Liver (tissue), 7 donors: ENCODE measurements at regions not wholly inside any gene's neighbourhood (a gene's known extent, or its start where the extent isn't known, plus 50 kb on each side); places are given as distances from the start of the nearest gene placed in this dataset.

Experiments used
- DNase-seq: peaks from one replicate; pipeline ENCODE4 v3.0.0-alpha.2; 2017; ENCODE audit warnings: low spot score
- H3K27ac ChIP-seq, 2 donors: one replicate each; pipeline ENCODE4 v1.7.0; 2013; ENCODE audit warnings: inconsistent platforms in 2 of 2, low read length in 2 of 2, control low read depth in 1 of 2, low read depth in 1 of 2, mild to moderate bottlenecking in 1 of 2
- H3K27me3 ChIP-seq, 4 donors: one replicate each; pipeline versions ENCODE4 v1.6.1 to v1.7.0; 2013; ENCODE audit warnings: low read length in 3 of 4, inconsistent platforms in 1 of 4, mild to moderate bottlenecking in 1 of 4, moderate library complexity in 1 of 4; ENCODE audit not compliant: control insufficient read depth in 4 of 4, insufficient read depth in 4 of 4
- H3K36me3 ChIP-seq, 4 donors: one replicate each; pipeline versions ENCODE4 v1.6.1 to v1.7.0; 2013; ENCODE audit warnings: low read length in 3 of 4, mild to moderate bottlenecking in 3 of 4, low read depth in 1 of 4, moderate library complexity in 1 of 4; ENCODE audit not compliant: control insufficient read depth in 4 of 4, insufficient read depth in 3 of 4
- H3K4me1 ChIP-seq, 4 donors: one replicate each; pipeline versions ENCODE4 v1.6.1 to v1.7.0; 2013; ENCODE audit warnings: low read length in 3 of 4, mild to moderate bottlenecking in 3 of 4, moderate library complexity in 1 of 4; ENCODE audit not compliant: control insufficient read depth in 4 of 4, insufficient read depth in 4 of 4
- H3K4me3 ChIP-seq, 3 donors: one replicate each; pipeline versions ENCODE4 v1.6.1 to v1.7.0; 2013; ENCODE audit warnings: low read length in 3 of 3, control low read depth in 1 of 3, low read depth in 1 of 3, mild to moderate bottlenecking in 1 of 3
- H3K9ac ChIP-seq, 2 donors: one replicate each; pipeline ENCODE4 v1.7.0; 2013; ENCODE audit warnings: low read length in 2 of 2, mild to moderate bottlenecking in 2 of 2, moderate library complexity in 2 of 2, control low read depth in 1 of 2, low read depth in 1 of 2
- H3K9me3 ChIP-seq, 4 donors: one replicate each; pipeline versions ENCODE4 v1.6.1 to v1.7.0; 2013; ENCODE audit warnings: low read length in 3 of 4; ENCODE audit not compliant: control insufficient read depth in 4 of 4
- EGR1 ChIP-seq, 2 donors: IDR thresholded peaks; 2 replicates each; pipeline ENCODE4 v1.6.1; 2016 to 2018; ENCODE audit warnings: antibody characterized with exemption in 2 of 2, low read depth in 2 of 2
- FOXA1 ChIP-seq: IDR thresholded peaks from 2 replicates; pipeline ENCODE4 v1.6.1; 2016; ENCODE audit warnings: antibody characterized with exemption
- FOXA2 ChIP-seq: IDR thresholded peaks from 2 replicates; pipeline ENCODE4 v1.6.1; 2016; ENCODE audit warnings: antibody characterized with exemption
- GABPA ChIP-seq, 2 donors: IDR thresholded peaks in 1 of 2; conservative IDR thresholded peaks in 1 of 2; 2 replicates each; pipeline ENCODE4 v1.6.1; 2016; ENCODE audit warnings: antibody characterized with exemption in 2 of 2, mild to moderate bottlenecking in 1 of 2, moderate library complexity in 1 of 2
- HNF4A ChIP-seq, 2 donors: conservative IDR thresholded peaks; 2 replicates each; pipeline ENCODE4 v1.6.1; 2016; ENCODE audit warnings: antibody characterized with exemption in 2 of 2, mild to moderate bottlenecking in 2 of 2
- HNF4G ChIP-seq: IDR thresholded peaks from 2 replicates; pipeline ENCODE4 v1.6.1; 2016; ENCODE audit warnings: antibody characterized with exemption
- JUND ChIP-seq, 2 donors: IDR thresholded peaks; 2 replicates each; pipeline ENCODE4 v1.6.1; 2016; ENCODE audit warnings: antibody characterized with exemption in 2 of 2
- RXRA ChIP-seq, 2 donors: IDR thresholded peaks; 2 replicates each; pipeline ENCODE4 v1.6.1; 2017 to 2018; ENCODE audit warnings: antibody characterized with exemption in 2 of 2, mild to moderate bottlenecking in 1 of 2
- SP1 ChIP-seq: IDR thresholded peaks from 2 replicates; pipeline ENCODE4 v1.6.1; 2018; ENCODE audit warnings: antibody characterized with exemption, mild to moderate bottlenecking
- TAF1 ChIP-seq: conservative IDR thresholded peaks from 2 replicates; pipeline ENCODE4 v1.6.1; 2016; ENCODE audit warnings: antibody characterized with exemption, mild to moderate bottlenecking
- WGBS: extraction: QIAGEN DNeasy Blood & Tissue Kit; methylation state at CpG from one replicate; pipeline ENCODE4 v1.1.7; 2013; 5-methylcytosine and 5-hydroxymethylcytosine counted together
- TF ChIP-seq, protein P1 (sequence below): IDR thresholded peaks from 2 replicates; pipeline ENCODE4 v1.6.1; 2016; ENCODE audit warnings: antibody characterized with exemption
- TF ChIP-seq, protein P2 (sequence below): IDR thresholded peaks from 2 replicates; pipeline ENCODE4 v1.6.1; 2016; ENCODE audit warnings: antibody characterized with exemption
- donor health status: healthy.
- donor health status: healthy.
- donor health status: healthy.
- donor health status: healthy.

DNA sequence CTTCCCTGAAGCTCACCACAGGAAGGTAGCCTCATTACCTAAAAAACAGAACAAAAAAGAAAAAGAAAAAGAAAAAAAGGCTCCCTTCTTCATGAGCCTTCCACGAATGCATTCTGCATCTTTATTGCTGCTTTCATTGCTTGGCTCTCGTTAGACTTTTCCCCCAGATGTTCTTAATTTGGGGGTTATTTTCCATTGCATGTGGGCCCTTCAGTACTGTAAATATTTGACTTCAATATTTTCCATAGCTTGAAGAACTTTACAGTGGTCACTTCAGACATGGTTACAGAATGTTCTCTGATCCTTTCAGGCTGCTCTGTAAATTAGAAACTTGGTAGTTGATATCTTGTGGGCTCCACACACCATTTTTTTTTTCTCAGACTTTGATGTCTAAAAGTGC is 65.6 kb upstream of the COPS8 start:
- Histone ChIP-seq H3K4me3 (no peak overlapping the region), H3K4me1 (peaks cover 0 to 3% (median 0%) of the 10 kb centered on the region in 4 donors), H3K9me3 (peaks cover 0 to 3% (median 0%) of the 10 kb centered on the region in 4 donors), H3K9ac (no peak overlapping the region), H3K27me3 (no peaks in the 10 kb centered on the region), H3K36me3 (no peaks in the 10 kb centered on the region), H3K27ac (no peak overlapping the region)
- TF ChIP-seq, protein P1, sequence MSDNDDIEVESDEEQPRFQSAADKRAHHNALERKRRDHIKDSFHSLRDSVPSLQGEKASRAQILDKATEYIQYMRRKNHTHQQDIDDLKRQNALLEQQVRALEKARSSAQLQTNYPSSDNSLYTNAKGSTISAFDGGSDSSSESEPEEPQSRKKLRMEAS = no peak
- TF ChIP-seq GABPA (IDR thresholded peaks at IDR 0.05 in 1 of 2, conservative IDR thresholded peaks at IDR 0.05 in 1 of 2) = no peak
- no peak for DNase-seq
- 80% methylated on average over 2 of the region's 2 CpGs for WGBS

DNA sequence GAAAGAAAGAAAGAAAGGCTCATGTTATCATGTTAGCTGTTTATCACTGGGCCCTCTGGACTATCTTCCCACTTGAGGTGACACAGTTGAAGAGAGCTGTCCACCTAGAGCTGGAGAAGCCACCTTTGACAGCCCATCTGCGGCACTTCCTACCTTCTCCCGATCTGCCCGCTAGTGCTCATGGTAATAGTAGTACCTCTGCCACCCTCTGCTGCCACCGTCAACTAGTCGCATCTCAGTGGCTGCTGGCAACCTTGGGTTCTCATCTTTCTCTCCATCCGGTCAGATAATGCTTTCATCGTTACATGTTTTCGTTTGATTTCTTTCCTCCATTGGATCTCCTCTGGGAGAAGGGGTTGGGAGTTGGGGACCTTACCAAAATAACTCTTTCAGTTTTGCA is 63.2 kb upstream of the COPS8 start:
- H3K4me1 ChIP-seq = peaks cover 0 to 5% (median 1%) of the 10 kb centered on the region in 4 donors
- H3K36me3 ChIP-seq = no peaks in the 10 kb centered on the region
- TF ChIP-seq, protein P1 = no peak
- TF ChIP-seq TAF1 (no peak), FOXA2 (no peak), GABPA (IDR thresholded peaks at IDR 0.05 in 1 of 2, conservative IDR thresholded peaks at IDR 0.05 in 1 of 2) (no peak), RXRA (IDR thresholded peaks at IDR 0.05) (no peak), HNF4G (no peak)
- peaks cover 0 to 3% (median 0%) of the 10 kb centered on the region in 4 donors for H3K9me3 ChIP-seq
- no peak overlapping the region for H3K4me3 ChIP-seq
- no peaks in the 10 kb centered on the region for H3K27me3 ChIP-seq
- H3K9ac ChIP-seq = no peak overlapping the region
- WGBS = 92% methylated on average over 8 of the region's 8 CpGs
- DNase-seq = no peak
- H3K27ac ChIP-seq = no peak overlapping the region

DNA sequence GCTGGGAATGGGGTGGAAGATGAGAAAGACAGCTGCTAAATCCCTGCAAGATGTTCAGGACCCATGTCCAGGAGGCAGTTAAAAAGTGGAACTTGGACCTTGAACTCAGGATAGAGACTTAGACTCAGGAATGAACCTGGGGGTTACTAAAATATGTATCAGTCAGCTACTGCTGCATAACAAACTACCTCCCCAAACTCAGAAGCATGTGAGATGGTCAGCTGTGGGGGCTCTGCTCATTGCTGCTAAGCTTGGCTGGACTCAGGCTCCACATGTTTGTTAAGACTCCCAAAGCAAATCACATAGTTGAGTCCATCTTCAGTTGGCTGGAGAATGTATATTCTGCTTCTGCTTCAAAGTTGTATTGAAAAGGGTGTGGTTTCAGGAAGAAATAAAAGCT is 61.4 kb upstream of the COPS8 start:
- no peak overlapping the region for H3K27ac ChIP-seq
- H3K4me1 ChIP-seq = peaks cover 0 to 5% (median 1%) of the 10 kb centered on the region in 4 donors
- no peak for DNase-seq
- no peak overlapping the region for H3K4me3 ChIP-seq
- H3K9ac ChIP-seq = no peak overlapping the region
- H3K9me3 ChIP-seq = peaks cover 0 to 3% (median 0%) of the 10 kb centered on the region in 4 donors
- H3K36me3 ChIP-seq = no peaks in the 10 kb centered on the region
- no peak for TF ChIP-seq HNF4G
- no peak for TF ChIP-seq JUND (IDR thresholded peaks at IDR 0.05)
- TF ChIP-seq, protein P1 = no peak
- no peak for TF ChIP-seq EGR1 (IDR thresholded peaks at IDR 0.05; ENCODE audit: low read depth in 2 of 2)
- no peak for TF ChIP-seq FOXA1
- TF ChIP-seq RXRA (IDR thresholded peaks at IDR 0.05) = no peak
- no peak for TF ChIP-seq FOXA2
- TF ChIP-seq, protein P2, sequence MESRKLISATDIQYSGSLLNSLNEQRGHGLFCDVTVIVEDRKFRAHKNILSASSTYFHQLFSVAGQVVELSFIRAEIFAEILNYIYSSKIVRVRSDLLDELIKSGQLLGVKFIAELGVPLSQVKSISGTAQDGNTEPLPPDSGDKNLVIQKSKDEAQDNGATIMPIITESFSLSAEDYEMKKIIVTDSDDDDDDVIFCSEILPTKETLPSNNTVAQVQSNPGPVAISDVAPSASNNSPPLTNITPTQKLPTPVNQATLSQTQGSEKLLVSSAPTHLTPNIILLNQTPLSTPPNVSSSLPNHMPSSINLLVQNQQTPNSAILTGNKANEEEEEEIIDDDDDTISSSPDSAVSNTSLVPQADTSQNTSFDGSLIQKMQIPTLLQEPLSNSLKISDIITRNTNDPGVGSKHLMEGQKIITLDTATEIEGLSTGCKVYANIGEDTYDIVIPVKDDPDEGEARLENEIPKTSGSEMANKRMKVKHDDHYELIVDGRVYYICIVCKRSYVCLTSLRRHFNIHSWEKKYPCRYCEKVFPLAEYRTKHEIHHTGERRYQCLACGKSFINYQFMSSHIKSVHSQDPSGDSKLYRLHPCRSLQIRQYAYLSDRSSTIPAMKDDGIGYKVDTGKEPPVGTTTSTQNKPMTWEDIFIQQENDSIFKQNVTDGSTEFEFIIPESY = no peak
- no peak for TF ChIP-seq SP1
- TF ChIP-seq HNF4A (conservative IDR thresholded peaks at IDR 0.05) = no peak
- no peaks in the 10 kb centered on the region for H3K27me3 ChIP-seq
